ENCODE measurements at regions not wholly inside any gene's neighbourhood (a gene's known extent, or its start where the extent isn't known, plus 50 kb on each side); places are given as distances from the start of the nearest gene placed in this dataset.
A peak's percentile ranks its signal among the peaks of the same experiment; 100 is the strongest.

DNA sequence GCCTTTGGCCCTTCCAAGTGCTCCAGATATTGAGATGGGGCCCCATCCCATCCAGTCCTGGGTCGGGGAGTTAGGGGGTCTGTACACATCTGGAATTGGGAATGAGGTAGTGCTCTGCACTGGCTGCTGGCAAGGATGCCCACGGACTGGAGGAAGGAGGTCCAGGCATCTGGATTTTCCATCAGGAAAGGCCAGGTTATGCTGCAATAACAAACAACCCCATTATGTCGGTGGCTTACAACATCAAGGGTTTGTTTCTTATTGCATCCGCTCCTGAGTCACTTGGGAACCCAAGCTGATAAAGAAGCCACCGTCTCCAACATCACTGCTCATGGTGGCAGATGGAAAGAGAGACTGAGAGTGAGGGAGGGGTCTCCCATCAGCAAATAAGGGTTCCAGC, 229.9 kb downstream of the TFCP2L1 start:
- ChIA-PET POLR2A (no interaction called here), CTCF (no interaction called here)
- no peak for TF ChIP-seq FOXA1 (IDR thresholded peaks at IDR 0.05)
- TF ChIP-seq BHLHE40 (IDR thresholded peaks at IDR 0.05; ENCODE audit: borderline replicate concordance) = no peak
- TF ChIP-seq FOXK2 (IDR thresholded peaks at IDR 0.05) = no peak
- no peak for TF ChIP-seq NFRKB (IDR thresholded peaks at IDR 0.05)
- TF ChIP-seq LEF1 (IDR thresholded peaks at IDR 0.05; ENCODE audit: borderline replicate concordance) = no peak
- no peak for TF ChIP-seq TARDBP (IDR thresholded peaks at IDR 0.05)
- no peak for TF ChIP-seq ZNF384 (IDR thresholded peaks at IDR 0.05)
- TF ChIP-seq ELF4 (IDR thresholded peaks at IDR 0.05) = no peak
- no peak for TF ChIP-seq L3MBTL2 (conservative IDR thresholded peaks at IDR 0.05)
- no peak for TF ChIP-seq HDGF (IDR thresholded peaks at IDR 0.05; ENCODE audit: borderline replicate concordance)
- TF ChIP-seq, protein P1, sequence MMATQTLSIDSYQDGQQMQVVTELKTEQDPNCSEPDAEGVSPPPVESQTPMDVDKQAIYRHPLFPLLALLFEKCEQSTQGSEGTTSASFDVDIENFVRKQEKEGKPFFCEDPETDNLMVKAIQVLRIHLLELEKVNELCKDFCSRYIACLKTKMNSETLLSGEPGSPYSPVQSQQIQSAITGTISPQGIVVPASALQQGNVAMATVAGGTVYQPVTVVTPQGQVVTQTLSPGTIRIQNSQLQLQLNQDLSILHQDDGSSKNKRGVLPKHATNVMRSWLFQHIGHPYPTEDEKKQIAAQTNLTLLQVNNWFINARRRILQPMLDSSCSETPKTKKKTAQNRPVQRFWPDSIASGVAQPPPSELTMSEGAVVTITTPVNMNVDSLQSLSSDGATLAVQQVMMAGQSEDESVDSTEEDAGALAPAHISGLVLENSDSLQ (IDR thresholded peaks at IDR 0.05) = no peak
- TF ChIP-seq CTBP1 (IDR thresholded peaks at IDR 0.05; ENCODE audit: borderline replicate concordance) = no peak
- TF ChIP-seq FOXM1 (IDR thresholded peaks at IDR 0.05; ENCODE audit: borderline replicate concordance) = no peak
- no peak for TF ChIP-seq SUZ12 (IDR thresholded peaks at IDR 0.05)
- no peak for TF ChIP-seq ARNT (IDR thresholded peaks at IDR 0.05)
- DNase-seq (ENCODE audit: extremely low spot score) = no peak

GRCh38 chr2:121055501-121055900, 229.5 kb downstream of the TFCP2L1 start:
- no peak for DNase-seq (ENCODE audit: extremely low spot score)
- TF ChIP-seq ELF4 (IDR thresholded peaks at IDR 0.05) (no peak), SUZ12 (IDR thresholded peaks at IDR 0.05) (no peak), SP1 (IDR thresholded peaks at IDR 0.05) (no peak), NFRKB (IDR thresholded peaks at IDR 0.05) (no peak)
- ChIA-PET POLR2A (no interaction called here), CTCF (no interaction called here)

DNA sequence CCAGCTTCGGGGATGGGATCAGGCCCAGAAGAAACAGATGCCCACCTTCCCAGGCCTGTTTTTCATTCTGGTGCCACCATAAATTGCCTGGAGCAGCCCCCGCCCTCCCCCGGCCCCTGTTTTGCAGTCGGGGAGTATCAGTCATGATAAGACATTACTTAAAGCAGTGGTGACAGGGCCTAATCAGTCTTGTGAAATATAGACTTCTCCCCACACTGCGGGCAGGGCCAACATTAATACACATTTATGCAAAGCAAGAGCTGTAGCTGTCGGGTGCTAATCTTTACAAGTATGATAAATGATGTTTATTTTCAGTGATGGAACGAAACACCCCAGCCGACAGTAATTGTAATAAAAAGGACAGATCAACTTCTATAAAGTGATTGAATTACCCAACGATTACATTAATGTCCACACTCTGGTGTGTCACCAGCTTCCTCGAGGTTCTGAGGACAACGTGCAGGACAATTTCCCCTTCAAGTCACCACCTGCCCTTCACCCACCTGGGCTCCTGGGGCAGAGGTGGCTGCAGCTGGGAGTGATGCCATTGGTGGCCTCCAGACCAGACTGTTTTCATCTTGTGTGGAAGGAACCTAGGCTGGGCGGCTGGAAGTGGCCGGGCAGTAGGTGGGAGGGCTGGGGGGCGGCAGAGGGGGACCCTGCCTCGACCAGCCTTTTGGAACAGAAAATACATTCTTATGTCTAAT, 226.0 kb downstream of the TFCP2L1 start:
- TF ChIP-seq HDGF (IDR thresholded peaks at IDR 0.05; ENCODE audit: borderline replicate concordance) = no peak
- TF ChIP-seq, protein P1 (IDR thresholded peaks at IDR 0.05) = peak; percentile 65
- TF ChIP-seq TARDBP (IDR thresholded peaks at IDR 0.05) = no peak
- no peak for TF ChIP-seq LEF1 (IDR thresholded peaks at IDR 0.05; ENCODE audit: borderline replicate concordance)
- ChIA-PET POLR2A (interaction anchor here (0.8 kb wide), 1 partner anchor 16 kb away, joined by 3 read pairs; no protein-coding TSS in a partner anchor), CTCF (interaction anchor here (1.1 to 2.6 kb wide), 3 partner anchors 11 to 18 kb away, joined by 3 to 6 read pairs (median 3); no protein-coding TSS in a partner anchor)
- no peak for DNase-seq (ENCODE audit: extremely low spot score)

DNA sequence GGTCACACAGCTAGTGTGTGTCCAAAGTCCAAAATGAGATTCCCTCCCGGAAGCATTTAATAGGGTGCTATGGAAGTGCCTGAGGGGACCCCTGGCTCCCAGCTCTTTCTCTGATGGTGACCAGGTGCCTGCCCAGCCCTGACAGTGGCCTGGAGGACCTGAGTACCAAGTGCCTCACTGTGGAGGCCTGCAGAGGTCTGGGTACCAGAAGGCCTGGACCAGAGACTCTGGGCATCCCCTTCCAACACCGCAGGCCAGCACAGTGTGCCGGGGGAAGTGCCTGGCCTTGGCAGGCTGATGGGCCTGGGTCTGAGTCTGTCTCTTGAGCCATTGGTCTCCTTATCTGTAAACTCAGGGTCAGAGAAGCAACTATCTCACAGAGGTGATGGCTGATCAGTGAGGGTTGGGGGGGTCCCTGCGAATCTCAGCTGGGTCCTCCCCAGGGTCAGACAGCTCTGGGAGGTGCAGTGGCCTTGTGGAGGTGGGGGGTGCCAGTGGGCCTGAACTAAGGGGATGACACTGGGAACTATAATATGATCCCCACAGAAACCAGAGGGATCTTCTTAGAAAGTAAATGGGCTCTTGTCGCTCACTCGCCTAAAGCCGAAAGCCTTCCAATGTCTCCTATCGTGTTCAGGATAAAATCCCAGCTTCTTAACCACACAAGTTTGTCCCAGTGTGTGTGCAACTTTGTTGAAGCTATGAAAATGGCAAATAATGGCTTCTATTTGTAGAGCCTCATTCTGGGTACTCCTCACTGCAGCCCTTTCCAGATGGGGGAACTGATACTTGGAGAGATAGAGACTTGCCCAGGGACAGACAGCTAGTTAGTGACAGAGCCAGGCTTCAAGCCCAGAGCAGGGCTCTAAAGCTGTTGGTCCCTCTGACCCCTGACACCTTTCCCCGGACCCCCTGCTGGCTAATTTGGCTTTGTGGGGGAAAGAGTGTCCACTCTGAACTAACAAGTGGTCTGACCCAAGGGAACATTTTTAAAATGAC, 225.1 kb downstream of the TFCP2L1 start:
- ChIA-PET CTCF (interaction anchor here (0.7 to 2.6 kb wide), 3 partner anchors 12 to 17 kb away, joined by 3 to 6 read pairs (median 3); no protein-coding TSS in a partner anchor), POLR2A (no interaction called here)
- DNase-seq (ENCODE audit: extremely low spot score) = no peak
- TF ChIP-seq CTBP1 (IDR thresholded peaks at IDR 0.05; ENCODE audit: borderline replicate concordance) (no peak), TARDBP (IDR thresholded peaks at IDR 0.05) (no peak), HDGF (IDR thresholded peaks at IDR 0.05; ENCODE audit: borderline replicate concordance) (no peak), L3MBTL2 (conservative IDR thresholded peaks at IDR 0.05) (no peak), FOXA1 (IDR thresholded peaks at IDR 0.05) (no peak), SUZ12 (IDR thresholded peaks at IDR 0.05) (no peak), SP1 (IDR thresholded peaks at IDR 0.05) (no peak), LEF1 (IDR thresholded peaks at IDR 0.05; ENCODE audit: borderline replicate concordance) (no peak), FOXM1 (IDR thresholded peaks at IDR 0.05; ENCODE audit: borderline replicate concordance) (no peak), BHLHE40 (IDR thresholded peaks at IDR 0.05; ENCODE audit: borderline replicate concordance) (no peak), ELF4 (IDR thresholded peaks at IDR 0.05) (no peak)
- TF ChIP-seq, protein P1 (IDR thresholded peaks at IDR 0.05) = no peak

DNA sequence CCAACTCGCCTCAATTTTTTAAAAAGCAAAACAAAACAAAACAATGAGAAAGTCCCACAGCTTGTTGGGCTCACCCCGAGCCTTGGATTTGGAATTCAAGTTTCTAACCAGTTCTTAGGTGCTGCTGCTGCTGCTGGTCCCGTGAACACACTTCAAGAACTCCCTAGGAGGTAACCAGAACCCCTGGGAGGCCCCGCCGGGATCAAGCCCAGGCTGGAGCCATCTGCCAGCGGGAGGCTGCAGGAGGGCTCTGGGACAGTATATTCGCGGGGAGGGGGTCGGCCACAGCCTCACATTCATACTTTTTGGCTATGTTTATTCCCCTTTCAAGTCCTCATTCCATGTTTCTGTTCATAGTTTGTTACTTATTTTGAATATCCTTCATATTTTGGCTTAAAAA, 223.4 kb downstream of the TFCP2L1 start:
- CTCF ChIA-PET = interaction anchor here (2.6 kb wide), 1 partner anchor 15 kb away, joined by 6 read pairs; no protein-coding TSS in a partner anchor
- POLR2A ChIA-PET = no interaction called here
- DNase-seq (ENCODE audit: extremely low spot score) = no peak
- no peak for TF ChIP-seq SP1 (IDR thresholded peaks at IDR 0.05)
- TF ChIP-seq SUZ12 (IDR thresholded peaks at IDR 0.05) = no peak
- TF ChIP-seq ZNF384 (IDR thresholded peaks at IDR 0.05) = no peak
- TF ChIP-seq LEF1 (IDR thresholded peaks at IDR 0.05; ENCODE audit: borderline replicate concordance) = no peak
- TF ChIP-seq, protein P1 (IDR thresholded peaks at IDR 0.05) = no peak
- no peak for TF ChIP-seq FOXK2 (IDR thresholded peaks at IDR 0.05)
